ENCODE measurements at regions not wholly inside any gene's neighbourhood (a gene's known extent, or its start where the extent isn't known, plus 50 kb on each side); places are given as distances from the start of the nearest gene placed in this dataset.

DNA sequence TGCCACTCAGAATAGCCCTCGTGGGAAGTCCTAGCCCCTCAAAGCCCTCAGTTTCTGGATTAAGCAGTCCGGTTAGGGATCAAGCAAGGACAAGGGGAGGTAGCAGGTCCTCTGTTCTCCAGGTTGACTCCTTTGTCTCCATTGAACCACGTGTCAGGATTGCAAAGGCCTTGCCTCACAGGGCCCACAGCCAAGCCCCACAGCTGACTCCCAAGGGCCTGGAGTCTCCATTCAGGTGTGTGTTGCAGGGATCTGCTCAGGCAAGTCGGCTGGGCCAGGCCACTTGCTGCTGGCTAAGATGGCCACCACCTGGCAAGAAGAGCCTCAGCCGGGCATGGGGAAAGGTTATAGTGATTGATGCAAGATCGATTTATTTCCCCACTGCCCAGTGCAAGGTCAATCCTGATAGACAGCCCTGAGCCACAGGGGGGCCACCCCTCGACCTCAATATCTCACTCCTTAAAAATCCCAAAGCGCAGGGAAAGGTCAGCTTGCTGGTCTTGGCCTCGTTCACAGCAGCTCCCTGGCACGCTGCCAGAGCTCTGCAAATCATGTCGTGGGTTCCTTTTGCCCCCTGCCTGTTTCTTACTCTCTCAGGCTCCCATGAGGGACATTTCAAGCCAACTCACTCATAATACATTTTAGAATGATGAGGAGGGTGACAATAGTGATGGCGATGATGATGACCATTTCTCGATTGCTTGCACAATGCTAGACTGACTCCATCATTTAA, 75.9 kb downstream of the EDN3 start:
- DNase-seq: no peak

DNA sequence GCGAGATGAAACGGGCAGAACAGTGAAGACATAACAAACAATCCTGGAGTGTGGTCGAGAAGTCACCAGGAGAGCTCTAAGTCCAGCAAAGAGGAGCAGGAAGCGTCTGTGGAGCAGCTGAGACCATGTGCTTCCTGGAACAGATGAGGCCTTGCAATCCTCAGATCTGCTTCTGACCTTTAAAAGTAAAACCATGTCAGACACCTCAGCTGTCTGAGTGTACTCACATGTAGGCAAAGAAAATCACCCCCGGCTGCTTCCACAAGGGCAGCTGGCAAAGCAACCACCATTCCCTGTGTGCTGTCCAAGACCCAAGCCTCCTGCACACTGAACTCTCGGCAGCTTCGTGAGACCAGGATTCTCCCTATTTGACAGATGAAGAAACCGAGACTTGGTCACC, 76.6 kb downstream of the EDN3 start:
- DNase-seq: no peak

DNA sequence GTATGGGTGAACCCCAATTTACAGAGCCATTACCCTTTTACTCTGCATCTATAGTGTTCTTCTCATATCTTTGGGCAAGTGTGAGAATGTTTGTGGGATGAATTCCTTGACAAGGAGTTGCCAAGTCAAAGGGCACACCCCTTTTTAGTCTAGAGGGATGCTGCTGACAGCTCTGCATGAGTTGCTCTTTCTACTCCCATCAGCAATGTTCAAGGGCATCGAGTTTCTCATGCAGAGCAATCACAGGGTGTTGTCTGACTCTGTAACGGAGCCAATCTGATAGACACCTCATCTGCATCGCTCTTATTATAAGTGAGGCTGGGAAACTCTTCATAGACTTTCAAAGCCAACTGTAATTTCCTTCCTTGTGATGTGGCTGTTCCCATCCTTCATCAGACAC, 77.4 kb downstream of the EDN3 start:
- DNase-seq: no peak

DNA sequence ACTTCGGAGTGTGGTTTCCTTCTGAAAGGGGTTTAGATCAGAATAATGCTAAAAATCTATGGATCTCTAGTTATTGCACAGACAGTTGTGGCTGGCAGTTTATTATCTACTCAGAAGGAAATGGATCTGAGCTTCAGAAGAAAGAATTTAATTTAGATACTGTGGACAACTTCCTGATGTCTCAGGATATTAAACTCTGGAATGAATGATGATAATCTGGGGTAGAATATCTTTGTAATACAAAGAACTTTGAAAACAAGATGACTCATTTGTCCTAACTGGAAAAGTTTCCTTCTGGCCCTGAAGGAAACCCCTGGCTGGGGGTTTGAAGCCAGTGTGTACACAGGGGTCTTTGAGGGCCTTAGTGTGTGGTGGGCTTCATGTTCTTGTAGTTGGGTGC, 78.0 kb downstream of the EDN3 start:
- DNase-seq: no peak

DNA sequence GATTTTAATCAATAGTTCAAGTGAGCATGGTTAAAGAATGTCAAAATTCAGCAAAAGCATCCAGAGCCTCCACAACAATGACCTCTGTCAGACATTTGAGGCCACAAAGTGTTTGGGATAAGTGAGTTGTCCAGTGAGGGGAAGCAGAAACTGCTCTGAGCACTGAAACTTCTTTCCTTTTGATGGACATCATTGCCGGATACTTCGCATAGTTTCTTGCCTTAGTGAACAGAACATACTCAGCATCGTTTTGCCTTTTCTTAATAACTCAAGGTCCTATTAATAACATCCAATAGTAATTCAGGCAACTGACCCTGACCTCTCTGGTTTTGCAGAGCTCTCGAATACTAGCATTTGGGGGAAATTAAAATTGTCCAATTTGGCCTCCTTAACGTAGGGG, 78.6 kb downstream of the EDN3 start:
- DNase-seq: no peak

DNA sequence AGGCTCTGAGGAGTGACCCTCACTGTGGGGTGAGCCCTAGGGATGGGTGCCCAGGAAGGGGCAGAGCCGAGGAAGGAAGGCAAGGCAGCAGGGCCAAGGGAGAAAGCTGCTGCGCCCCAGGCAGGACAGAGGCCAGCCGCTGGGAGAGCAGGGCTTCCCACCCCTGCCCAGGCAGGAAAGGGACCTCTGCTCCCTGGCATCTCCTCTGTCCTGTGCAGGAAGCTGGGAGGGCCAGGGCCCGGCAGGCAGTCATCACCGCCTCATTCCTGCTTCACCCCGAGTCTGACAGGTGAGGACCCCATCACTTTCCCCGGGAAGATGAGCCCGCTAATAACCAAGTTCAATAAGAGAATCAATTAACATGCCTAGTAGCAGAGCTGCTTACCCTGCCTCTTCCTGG, 81.3 kb downstream of the EDN3 start:
- no peak for DNase-seq

DNA sequence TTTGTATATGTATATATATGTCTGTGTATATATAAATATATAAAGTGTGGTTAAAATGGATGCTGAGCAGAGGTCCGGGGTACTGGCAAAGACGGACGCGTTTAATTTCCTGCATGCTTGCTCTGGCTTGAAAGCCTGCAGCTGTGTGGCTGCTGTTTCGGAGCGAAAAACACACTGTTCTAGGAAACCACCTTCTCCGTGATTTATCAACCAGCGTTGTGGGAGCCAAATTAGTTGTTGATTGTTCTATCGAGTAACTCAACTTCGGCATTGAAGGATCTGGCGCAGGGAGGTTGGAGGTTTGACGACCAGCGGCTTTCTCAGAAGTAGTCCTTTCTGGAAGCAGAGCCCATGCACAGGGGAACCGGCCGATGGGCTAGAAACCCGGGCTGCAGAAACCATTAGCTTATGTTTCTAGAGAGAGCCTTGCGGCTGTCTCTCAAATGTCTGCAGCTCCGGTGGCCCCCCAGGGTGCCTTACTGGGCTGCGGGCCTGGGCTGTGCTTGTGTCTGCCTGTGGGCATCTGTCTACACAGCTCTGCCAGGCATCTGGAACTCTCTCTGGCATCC, 81.8 kb downstream of the EDN3 start:
- DNase-seq: no peak

DNA sequence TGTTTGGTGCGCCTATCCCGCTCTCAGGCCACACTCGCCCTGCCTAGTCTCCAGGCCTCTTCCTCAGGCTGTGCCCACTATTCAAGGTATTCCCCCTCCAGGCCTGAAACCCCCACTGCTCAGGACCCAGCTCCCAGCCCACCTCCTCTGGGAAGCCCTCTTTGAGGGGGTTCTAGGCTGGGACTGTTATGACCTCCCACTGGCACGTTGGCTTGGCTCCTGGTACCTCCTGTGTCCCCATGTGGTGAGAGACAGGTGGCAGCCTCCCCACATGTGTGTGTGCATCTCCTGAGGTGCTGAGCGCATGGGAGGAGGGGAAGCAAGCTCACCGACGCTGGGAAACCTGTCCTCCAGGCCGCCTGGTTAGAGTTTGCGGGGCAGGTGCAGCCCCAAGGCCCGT, 82.5 kb downstream of the EDN3 start:
- no peak for DNase-seq

DNA sequence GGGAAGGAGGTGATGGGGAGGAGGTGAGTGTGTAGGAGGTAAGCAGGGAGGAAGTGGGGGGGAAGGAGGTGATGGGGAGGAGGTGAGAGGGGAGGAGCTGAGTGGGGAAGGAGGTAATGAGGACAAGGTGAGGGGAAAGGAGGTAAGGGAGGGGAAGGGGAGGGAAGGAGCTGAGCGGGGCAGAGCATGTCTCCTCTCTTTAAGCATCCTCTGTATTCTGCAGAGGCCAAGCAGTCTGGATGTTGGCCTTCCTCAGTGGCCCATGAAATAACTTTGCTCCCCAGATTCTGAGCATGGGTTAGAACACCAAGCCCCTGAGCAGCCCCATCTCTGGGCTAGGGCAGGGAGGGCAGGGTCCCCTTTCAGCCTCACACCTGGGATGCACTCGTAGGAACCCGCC, 84.6 kb downstream of the EDN3 start:
- no peak for DNase-seq

DNA sequence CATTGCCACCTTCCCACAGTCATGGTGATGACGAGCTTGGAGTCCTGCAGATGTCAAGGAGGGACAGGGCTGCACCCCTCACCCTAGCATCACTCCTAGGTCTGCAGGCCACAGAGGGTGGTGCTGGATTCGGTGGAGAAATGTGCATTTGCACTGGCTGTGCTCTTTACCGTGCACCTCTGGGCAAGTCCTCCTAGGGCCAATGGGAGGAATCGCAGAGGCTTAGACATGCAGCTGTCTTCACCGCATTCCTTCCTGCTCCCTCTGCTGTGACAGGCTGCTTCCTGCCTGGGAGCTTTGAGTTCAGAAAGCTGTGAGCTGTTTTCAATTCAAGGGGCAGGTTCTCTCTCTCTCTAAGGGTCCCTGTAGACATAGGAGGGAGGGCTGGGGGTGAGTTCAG, 85.1 kb downstream of the EDN3 start:
- no peak for DNase-seq

DNA sequence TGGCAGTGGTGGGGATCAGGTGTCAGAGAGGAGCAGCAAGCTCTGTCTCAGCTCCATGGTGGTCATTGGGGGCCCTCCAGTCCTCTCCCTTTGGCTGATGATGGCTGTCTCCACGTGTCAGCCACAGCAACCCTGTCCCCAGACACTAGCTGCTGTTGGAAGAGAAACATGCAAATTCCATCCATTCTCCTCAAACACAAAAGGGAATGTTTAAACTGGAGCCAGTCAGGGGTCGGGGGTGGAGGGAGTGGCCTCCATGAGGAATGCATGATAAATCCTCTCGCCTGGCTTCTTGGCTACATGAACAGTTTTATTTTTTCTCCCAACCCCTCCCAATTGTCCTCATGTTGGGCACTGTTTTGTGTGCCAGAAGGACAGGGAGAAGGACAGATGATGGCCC, 86.4 kb downstream of the EDN3 start:
- DNase-seq: no peak

DNA sequence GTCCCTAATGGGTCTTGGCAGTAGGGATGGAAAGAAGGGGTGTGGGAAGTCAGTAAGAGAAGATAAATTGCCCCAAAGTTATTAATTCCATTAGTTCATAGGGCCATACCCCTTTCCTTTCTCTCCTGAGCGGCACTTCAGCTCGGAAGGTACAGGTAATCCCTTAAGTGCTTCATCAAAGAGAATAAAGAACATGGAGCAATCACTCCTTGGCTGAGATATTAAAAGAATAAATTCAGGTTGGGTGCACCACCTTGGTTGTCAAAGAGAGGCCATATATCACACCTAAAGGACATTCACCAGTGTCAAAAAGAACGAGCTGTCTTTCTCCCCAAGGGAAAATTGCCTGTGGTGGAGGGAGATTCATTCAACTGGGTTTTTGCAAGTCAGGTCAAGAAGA, 87.5 kb downstream of the EDN3 start:
- no peak for DNase-seq

DNA sequence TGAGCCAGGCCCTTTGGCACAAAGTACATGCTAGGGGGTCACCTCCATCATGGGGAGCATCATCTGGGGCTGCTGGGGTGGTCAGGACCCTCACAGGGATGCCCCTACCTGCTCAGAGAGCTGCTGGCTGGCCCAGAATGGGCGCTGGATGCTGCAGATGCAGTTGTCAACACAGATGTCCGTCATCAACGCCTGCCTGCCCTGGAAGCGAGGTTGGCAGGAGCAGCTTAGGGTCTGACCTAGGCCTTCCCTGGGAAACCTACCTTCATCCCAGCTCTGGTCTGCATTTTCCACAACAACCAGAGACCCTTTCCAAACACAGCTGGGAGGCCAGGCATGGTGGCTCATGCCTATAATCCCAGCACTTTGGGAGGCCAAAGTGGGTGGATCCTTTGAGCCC, 88.0 kb downstream of the EDN3 start:
- DNase-seq: no peak

DNA sequence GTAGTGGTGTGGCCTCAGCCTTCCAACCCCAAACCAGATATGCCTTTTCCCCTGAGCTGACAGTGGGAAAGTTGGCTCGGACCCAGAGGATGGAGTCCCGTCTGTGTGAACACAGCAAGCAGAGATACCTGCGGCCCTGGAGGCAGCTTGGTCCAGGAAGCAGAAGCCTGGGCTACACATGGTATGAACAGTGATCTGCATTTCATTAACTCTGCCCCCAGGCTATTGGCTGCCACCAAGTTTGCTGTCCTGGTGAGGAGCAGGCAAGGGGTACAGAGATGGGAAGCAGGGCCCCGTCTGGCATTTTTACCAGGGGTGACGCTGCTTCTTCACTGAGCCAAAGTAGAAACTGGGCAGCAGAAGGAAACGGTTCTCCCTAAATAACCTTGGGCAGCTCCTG, 90.0 kb downstream of the EDN3 start:
- no peak for DNase-seq

DNA sequence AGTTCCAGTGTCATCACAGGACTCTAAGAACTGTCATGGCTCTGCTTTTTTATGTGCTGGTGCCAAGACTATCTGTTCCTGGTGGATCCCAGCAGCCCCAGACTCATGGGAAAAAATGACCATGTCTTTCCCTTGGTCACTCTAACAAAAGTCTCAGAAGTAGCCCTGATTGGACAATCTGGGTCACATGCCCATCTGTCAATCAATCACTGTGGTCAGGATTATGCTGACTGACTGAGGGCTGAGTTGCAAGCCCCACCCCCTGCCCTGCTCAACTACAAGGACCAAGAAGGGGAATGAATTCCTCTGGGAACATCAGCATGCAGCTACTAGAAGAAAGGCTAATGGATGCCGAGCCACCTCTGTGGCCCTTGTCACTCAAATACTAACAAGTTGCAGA, 91.6 kb downstream of the EDN3 start:
- no peak for DNase-seq

DNA sequence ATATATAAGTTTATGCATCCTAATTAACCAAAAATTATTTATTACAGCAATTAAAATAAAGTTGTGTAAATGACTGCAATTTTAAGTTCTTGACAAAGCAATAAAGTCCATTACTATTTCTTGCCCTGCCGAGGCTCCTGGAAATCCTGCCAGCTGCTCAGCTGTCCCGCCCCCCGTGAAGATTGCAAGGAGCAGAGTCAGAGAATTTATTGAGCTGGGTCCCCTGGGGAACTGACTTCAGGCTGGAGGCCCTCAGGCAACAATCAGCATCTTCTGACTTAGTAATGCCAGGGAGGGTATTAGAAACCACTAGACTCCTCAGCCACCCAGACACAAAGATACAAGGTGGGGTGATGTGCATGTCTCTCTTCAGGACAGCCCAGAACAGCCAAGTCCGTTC, 92.3 kb downstream of the EDN3 start:
- DNase-seq: no peak

DNA sequence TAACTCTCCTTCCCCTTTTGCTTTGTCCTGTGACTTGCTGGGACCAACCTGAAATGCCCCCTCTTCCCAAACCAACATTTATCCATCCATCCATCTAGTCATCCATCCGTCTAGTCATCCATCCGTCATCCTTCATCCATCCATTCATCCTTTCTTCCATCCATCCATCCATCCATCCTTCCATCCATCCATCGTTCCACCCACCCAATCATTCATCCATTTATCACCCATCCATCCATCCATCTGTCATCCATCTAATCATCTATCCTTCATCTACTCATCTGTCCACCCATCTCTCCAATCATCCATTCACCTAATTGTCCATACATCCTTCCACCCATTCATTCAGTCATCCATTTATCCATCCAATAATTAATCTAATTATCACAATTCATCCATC, 92.7 kb downstream of the EDN3 start:
- no peak for DNase-seq

DNA sequence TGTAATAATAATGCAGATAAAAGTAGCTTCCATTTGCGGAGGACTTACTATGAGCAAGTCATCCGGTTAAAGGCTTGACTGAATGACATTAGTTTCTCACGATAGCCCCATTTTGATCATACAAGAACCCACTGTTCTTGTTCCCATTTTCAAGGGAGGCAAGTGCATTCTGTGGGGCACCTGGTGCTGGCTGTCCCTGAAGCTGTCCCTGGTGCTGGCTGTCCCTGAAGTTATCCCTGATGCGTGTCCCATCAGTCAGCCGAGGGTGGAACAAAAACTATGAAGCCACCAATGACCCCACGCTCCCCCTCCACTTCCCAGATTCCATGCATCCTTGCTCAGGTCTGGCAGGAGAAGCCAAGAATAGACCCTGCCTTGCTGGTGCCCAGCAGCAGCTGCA, 95.3 kb downstream of the EDN3 start:
- no peak for DNase-seq

DNA sequence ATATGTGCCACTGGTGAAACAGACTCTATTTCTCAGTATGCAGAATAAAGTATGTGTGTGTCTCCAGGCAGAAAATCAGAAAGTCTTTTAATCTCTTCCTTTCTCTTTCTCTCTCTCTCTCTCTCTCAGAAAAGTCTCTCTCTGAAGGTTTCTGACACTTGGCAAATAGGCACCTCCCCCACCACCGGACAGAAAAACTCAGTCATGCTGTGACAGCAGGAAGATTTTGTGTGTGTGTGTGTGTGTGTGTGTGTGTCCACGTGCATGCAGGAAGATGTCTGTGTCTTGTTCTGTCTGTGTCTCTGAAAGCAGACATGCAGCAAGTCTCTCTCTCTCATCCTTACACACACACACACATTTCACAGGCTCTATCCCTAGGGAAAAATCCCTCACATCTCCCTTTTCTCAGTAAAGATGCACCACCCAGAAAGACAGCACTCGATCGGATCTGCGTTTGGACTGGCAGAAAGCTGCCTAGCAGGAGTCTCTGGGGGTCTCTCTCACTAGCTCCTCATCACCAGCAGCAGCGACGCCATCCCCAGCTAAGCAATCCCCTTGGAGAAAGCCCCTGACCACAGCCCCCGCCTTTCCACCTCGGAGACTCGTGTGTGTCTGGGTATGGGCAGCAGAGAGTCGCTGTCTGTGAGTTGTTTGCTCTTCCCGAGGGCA, 98.3 kb downstream of the EDN3 start:
- no peak for DNase-seq

DNA sequence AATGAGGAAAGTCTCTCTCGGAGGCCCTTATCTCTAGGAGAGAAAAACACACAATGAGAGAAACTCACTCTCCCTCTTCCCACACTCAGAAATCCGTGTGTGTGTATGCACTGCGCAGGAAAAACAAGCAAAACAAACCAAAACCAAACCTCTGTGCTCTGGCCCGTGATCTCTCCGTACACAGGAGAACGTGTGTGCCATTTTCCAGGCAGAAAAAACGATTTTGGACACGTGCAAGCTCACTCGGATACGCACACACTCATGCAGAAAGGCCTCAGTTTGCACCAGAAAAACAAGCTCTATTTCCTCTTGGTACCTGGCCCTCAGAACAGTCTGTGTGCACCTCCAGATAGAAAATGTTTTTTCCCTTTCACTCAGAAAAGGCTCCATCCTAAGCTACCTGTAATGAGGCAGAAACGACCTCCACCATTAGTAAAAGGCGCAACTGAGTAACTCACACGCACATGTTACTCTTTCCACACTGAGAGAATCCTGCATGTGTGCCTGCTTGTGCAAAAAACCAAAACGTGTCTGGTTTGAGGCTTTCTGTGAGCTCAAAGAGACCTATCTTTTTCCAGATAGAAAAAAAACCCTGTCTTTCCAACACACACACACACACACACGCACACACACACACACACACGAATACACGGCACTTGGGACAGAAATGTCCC, 99.2 kb downstream of the EDN3 start:
- no peak for DNase-seq

DNA sequence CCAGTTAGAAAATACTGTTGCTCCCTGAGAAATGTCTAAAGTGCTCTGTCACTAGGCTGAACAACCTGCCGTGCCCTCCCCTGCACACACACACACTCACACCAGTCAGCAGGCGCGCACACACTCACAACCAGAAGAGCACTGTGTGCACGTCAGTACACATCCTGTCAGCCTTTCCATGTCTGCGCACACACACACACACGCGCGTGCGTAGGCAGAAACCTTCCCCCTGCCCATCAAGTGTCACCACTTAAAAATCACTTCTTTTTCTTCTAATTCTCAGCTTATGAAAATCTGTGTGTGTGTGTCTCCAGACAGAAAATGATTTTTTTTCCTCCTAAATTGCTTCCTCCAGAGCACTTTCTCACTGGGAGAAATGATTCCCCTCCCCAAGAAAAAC, 100.3 kb downstream of the EDN3 start:
- no peak for DNase-seq

DNA sequence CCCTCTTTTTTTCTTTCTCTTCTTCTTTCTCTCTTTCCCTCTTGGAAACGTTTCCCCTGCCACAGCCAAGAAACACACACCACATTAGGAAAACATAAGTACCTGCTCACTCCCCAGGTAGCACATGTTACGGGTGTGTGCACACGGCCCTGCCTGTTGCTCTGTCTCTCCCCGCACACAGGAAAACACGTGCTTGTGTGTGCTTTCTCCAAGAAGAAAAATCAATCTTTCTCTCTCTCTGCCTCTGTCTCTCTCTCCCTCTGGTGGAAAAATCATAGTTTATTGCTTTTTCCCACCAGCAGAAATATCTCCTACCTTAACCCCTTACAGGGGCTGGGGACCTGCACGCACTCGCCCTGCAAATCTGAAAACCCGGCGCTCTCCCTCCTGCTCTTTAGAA, 102.3 kb downstream of the EDN3 start:
- DNase-seq: peak; percentile 59

DNA sequence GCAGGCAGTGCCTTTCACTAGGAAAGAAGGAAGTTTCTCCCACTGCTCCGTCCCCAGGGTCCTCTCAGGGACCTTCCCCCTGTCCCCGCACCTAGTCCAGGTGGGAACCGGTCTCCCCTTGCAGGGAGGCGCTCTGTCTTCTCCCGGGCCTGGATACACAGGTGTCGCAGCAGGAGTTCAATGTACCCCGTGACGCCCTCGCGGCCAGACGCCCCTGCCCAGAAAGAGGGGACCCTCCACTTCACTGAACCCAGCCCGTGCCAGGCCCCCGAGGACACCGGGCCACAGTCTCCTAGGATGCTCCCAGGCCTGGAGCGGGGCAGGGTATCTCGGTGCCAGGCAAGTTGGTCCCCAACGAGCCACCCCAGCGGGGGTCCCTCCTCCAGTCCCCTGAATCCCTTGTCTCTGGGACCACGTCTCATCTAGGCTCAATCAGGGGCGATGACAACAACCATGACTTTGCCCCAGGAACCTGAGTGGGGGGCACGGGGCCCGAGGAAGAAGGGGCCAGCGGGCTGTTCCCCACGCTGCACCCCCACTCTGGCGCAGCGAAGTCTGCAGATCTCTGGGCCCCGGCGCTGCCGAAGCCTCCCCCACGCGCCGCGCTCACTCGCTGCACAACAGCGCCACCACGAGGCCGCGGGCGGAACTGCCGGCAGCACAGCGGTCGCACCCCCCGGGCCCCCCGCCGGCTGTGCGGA, 103.0 kb downstream of the EDN3 start:
- DNase-seq: peak; percentile 82

All from hindlimb muscle (tissue), 1 donor.